ENCODE measurements at regions not wholly inside any gene's neighbourhood (a gene's known extent, or its start where the extent isn't known, plus 50 kb on each side); places are given as distances from the start of the nearest gene placed in this dataset.
A peak's percentile ranks its signal among the peaks of the same experiment; 100 is the strongest.

- peaks cover 7% of the 10 kb centered on the region for H3K4me1 Mint-ChIP-seq (ENCODE audit: unreplicated experiment)
- DNase-seq (ENCODE audit: extremely low spot score, unreplicated experiment) = no peak
- H3K4me3 Mint-ChIP-seq = no peak overlapping the region
- no peaks in the 10 kb centered on the region for H3K9me3 Mint-ChIP-seq
- H3K27ac Mint-ChIP-seq = no peak overlapping the region
- peaks cover 11% of the 10 kb centered on the region for H3K27me3 Mint-ChIP-seq
- H3K36me3 Mint-ChIP-seq = no peaks in the 10 kb centered on the region
- TF ChIP-seq, protein P1, sequence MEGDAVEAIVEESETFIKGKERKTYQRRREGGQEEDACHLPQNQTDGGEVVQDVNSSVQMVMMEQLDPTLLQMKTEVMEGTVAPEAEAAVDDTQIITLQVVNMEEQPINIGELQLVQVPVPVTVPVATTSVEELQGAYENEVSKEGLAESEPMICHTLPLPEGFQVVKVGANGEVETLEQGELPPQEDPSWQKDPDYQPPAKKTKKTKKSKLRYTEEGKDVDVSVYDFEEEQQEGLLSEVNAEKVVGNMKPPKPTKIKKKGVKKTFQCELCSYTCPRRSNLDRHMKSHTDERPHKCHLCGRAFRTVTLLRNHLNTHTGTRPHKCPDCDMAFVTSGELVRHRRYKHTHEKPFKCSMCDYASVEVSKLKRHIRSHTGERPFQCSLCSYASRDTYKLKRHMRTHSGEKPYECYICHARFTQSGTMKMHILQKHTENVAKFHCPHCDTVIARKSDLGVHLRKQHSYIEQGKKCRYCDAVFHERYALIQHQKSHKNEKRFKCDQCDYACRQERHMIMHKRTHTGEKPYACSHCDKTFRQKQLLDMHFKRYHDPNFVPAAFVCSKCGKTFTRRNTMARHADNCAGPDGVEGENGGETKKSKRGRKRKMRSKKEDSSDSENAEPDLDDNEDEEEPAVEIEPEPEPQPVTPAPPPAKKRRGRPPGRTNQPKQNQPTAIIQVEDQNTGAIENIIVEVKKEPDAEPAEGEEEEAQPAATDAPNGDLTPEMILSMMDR (conservative IDR thresholded peaks at IDR 0.05) = no peak
These were observed 58.7 kb upstream of the MYL10 start for GRCh38 chr7:101687791-101688182.

- Mint-ChIP-seq H3K27me3 (peaks cover 11% of the 10 kb centered on the region), H3K4me3 (no peak overlapping the region), H3K27ac (no peak overlapping the region), H3K9me3 (no peaks in the 10 kb centered on the region), H3K4me1 (ENCODE audit: unreplicated experiment) (peaks cover 7% of the 10 kb centered on the region), H3K36me3 (no peaks in the 10 kb centered on the region)
- TF ChIP-seq, protein P1 (conservative IDR thresholded peaks at IDR 0.05) = peak; percentile 99
- peak; percentile 93 for DNase-seq (ENCODE audit: extremely low spot score, unreplicated experiment)
These were observed 59.2 kb upstream of the MYL10 start for GRCh38 chr7:101688183-101688831.

DNA sequence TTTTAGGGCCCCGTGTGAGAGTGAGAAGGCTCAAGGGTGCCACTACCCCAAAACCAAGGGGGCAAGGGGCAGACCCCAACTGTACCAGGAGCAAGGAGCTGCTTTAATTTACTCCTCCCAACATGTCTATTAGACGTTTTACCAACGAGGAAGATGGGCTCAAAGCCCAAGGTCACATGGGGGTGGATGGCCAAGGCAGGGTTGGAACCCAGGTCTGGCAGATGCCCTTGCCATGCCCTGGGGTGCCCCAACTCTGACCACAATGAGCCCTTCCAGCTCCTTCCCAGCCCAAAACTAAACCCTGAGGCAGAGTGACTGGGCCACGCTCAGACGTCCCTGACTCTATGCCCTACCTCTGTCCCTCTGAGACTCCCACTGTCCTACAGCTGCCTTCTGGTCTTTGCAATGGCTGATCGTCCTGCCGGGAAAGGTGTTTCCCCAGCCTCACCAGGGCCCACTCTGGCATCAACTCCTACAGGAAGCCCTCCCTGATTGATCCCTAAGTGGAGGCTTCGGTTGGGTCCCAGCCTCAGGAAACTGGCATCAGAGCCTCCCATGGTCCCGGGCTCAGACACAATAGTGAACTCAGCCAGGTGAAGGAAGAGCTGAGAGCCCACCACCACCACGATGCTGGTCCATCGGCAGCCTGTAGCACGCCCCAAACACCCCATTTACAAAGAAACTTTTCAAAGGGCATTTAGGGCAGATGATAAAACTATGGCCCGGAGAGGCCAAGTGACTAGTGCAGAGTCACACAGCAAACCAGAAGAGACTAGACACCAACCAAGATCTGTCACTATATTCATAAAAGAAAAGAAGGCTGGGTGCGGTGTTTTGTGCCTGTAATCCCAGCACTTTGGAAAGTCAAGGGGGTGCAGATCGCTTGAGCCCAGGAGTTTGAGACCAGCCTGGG, 60.2 kb upstream of the MYL10 start:
- H3K4me3 Mint-ChIP-seq = no peak overlapping the region
- no peak for DNase-seq (ENCODE audit: extremely low spot score, unreplicated experiment)
- peaks cover 11% of the 10 kb centered on the region for H3K4me1 Mint-ChIP-seq (ENCODE audit: unreplicated experiment)
- no peak overlapping the region for H3K27ac Mint-ChIP-seq
- H3K27me3 Mint-ChIP-seq = peaks cover 15% of the 10 kb centered on the region
- TF ChIP-seq, protein P1 (conservative IDR thresholded peaks at IDR 0.05) = no peak
- no peaks in the 10 kb centered on the region for H3K36me3 Mint-ChIP-seq
- H3K9me3 Mint-ChIP-seq = no peaks in the 10 kb centered on the region

- Mint-ChIP-seq H3K27ac (no peak overlapping the region), H3K4me1 (ENCODE audit: unreplicated experiment) (peaks cover 11% of the 10 kb centered on the region), H3K4me3 (no peak overlapping the region), H3K9me3 (no peaks in the 10 kb centered on the region), H3K27me3 (peaks cover 15% of the 10 kb centered on the region), H3K36me3 (no peaks in the 10 kb centered on the region)
- TF ChIP-seq, protein P1 (conservative IDR thresholded peaks at IDR 0.05) = no peak
- DNase-seq (ENCODE audit: extremely low spot score, unreplicated experiment) = no peak
These were observed 61.0 kb upstream of the MYL10 start for GRCh38 chr7:101690061-101690460.

DNA sequence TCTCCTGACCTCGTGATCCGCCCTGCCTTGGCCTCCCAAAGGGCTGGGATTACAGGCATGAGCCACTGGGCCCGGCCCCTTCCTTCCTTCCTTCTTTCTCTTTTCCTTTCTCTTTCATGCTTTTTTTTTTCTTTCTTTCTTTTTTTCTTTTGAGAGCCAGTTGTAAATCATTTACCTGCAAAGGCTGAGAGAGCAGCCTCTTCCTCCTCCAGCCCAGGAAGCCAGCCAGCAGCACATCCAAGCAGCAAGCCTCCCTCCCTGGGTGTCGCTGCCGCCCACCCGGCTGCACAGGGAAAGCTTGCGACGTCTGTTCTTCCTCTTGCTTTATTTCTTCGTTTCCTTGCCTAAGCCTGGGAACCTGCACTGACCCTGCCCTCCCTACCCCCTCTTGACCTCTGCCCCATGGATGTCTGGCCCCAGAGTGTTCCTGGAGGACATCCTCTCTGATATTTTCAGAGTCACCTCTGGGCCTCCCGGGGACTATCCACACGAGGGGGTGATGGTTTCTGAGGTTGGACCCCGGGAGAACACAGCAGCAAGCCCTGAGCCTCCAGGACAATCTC, 62.8 kb upstream of the MYL10 start:
- no peak overlapping the region for H3K27ac Mint-ChIP-seq
- TF ChIP-seq, protein P1 (conservative IDR thresholded peaks at IDR 0.05) = no peak
- no peaks in the 10 kb centered on the region for H3K36me3 Mint-ChIP-seq
- peaks cover 11% of the 10 kb centered on the region for H3K4me1 Mint-ChIP-seq (ENCODE audit: unreplicated experiment)
- no peaks in the 10 kb centered on the region for H3K9me3 Mint-ChIP-seq
- H3K4me3 Mint-ChIP-seq = peak overlapping the region; percentile 13
- no peak for DNase-seq (ENCODE audit: extremely low spot score, unreplicated experiment)
- H3K27me3 Mint-ChIP-seq = peaks cover 15% of the 10 kb centered on the region

All from type B pancreatic cell (in vitro differentiated cells).